ENCODE measurements at regions not wholly inside any gene's neighbourhood (a gene's known extent, or its start where the extent isn't known, plus 50 kb on each side); places are given as distances from the start of the nearest gene placed in this dataset.

GRCh38 chr4:100839712-100840111, 321.9 kb upstream of the EMCN start:
- DNase-seq, result no peak

GRCh38 chr4:100838286-100838685, 320.5 kb upstream of the EMCN start:
- no peak for DNase-seq

GRCh38 chr4:100836929-100837328, 319.1 kb upstream of the EMCN start:
- DNase-seq, result no peak

- DNase-seq, result no peak
Observed at GRCh38 chr4:100834616-100835015, 316.8 kb upstream of the EMCN start.

- no peak for DNase-seq
Observed at GRCh38 chr4:100833906-100834305, 316.1 kb upstream of the EMCN start.

GRCh38 chr4:100828986-100829685, 311.3 kb upstream of the EMCN start:
- DNase-seq, result no peak

- DNase-seq, result no peak
Observed at GRCh38 chr4:100828364-100828763, 310.5 kb upstream of the EMCN start.

GRCh38 chr4:100827756-100828155, 309.9 kb upstream of the EMCN start:
- DNase-seq, result no peak

- peak; percentile 68 for DNase-seq
Observed at GRCh38 chr4:100826808-100827548, 309.2 kb upstream of the EMCN start.

GRCh38 chr4:100826067-100826466, 308.2 kb upstream of the EMCN start:
- no peak for DNase-seq

- no peak for DNase-seq
Observed at GRCh38 chr4:100823993-100824323, 306.1 kb upstream of the EMCN start.

GRCh38 chr4:100823066-100823992, 305.5 kb upstream of the EMCN start:
- no peak for DNase-seq

- DNase-seq, result no peak
Observed at GRCh38 chr4:100820249-100820648, 302.4 kb upstream of the EMCN start.

GRCh38 chr4:100819505-100819904, 301.7 kb upstream of the EMCN start:
- no peak for DNase-seq

GRCh38 chr4:100816436-100817045, 298.7 kb upstream of the EMCN start:
- no peak for DNase-seq

GRCh38 chr4:100811046-100811445, 293.2 kb upstream of the EMCN start:
- DNase-seq, result no peak

- DNase-seq, result no peak
Observed at GRCh38 chr4:100809506-100809905, 291.7 kb upstream of the EMCN start.

- no peak for DNase-seq
Observed at GRCh38 chr4:100806988-100807387, 289.2 kb upstream of the EMCN start.

- DNase-seq, result no peak
Observed at GRCh38 chr4:100805538-100805937, 287.7 kb upstream of the EMCN start.

- no peak for DNase-seq
Observed at GRCh38 chr4:100804576-100805360, 286.9 kb upstream of the EMCN start.

- no peak for DNase-seq
Observed at GRCh38 chr4:100803751-100804150, 285.9 kb upstream of the EMCN start.

All from inflammatory macrophage treated with lipopolysaccharide for 4 hours (primary cell).